ENCODE measurements at regions not wholly inside any gene's neighbourhood (a gene's known extent, or its start where the extent isn't known, plus 50 kb on each side); places are given as distances from the start of the nearest gene placed in this dataset.
A peak's percentile ranks its signal among the peaks of the same experiment; 100 is the strongest.

GRCh38 chr5:33379757-33380156 is 61.0 kb upstream of the TARS1 start:
- peak; percentile 93 for TF ChIP-seq CTCF (conservative IDR thresholded peaks at IDR 0.05)
- no peak overlapping the region for H3K4me3 Mint-ChIP-seq

GRCh38 chr5:33381243-33381642 is 59.5 kb upstream of the TARS1 start:
- H3K4me1 Mint-ChIP-seq: no peaks in the 10 kb centered on the region
- Histone ChIP-seq H3K27me3 (ENCODE audit: control insufficient read depth, insufficient read depth, low read length, poor library complexity, severe bottlenecking) (no peaks in the 10 kb centered on the region), H3K9me3 (ENCODE audit: control insufficient read depth, low read length) (peaks cover 20% of the 10 kb centered on the region), H3K4me1 (ENCODE audit: control insufficient read depth, insufficient read depth, low read length) (no peaks in the 10 kb centered on the region), H3K36me3 (ENCODE audit: control insufficient read depth, insufficient read depth, low read length) (no peaks in the 10 kb centered on the region), H3K27ac (ENCODE audit: low read depth, low read length) (no peak overlapping the region), H3K9ac (ENCODE audit: extremely low read depth, low read length, poor library complexity, severe bottlenecking) (no peak overlapping the region), H3K4me3 (ENCODE audit: low read length) (no peak overlapping the region)
- no peak for DNase-seq
- H3K27ac Mint-ChIP-seq: no peak overlapping the region
- H3K36me3 Mint-ChIP-seq (ENCODE audit: low read depth): no peaks in the 10 kb centered on the region
- WGBS, 2 experiments (ENCODE audit: insufficient coverage in 1 of 2, insufficient read length in 1 of 2): 80 to 92% methylated on average over 1 of the region's 1 CpG
- H3K27me3 Mint-ChIP-seq (ENCODE audit: insufficient read depth): peaks cover 6% of the 10 kb centered on the region
- no peak overlapping the region for H3K4me3 Mint-ChIP-seq
- H3K9me3 Mint-ChIP-seq: peaks cover 32% of the 10 kb centered on the region
- no peak for TF ChIP-seq CTCF (conservative IDR thresholded peaks at IDR 0.05)

More at GRCh38 chr5:33379757-33380156, 61.0 kb upstream of the TARS1 start:
- Histone ChIP-seq H3K27ac (ENCODE audit: low read depth, low read length) (no peak overlapping the region), H3K36me3 (ENCODE audit: control insufficient read depth, insufficient read depth, low read length) (no peaks in the 10 kb centered on the region), H3K9ac (ENCODE audit: extremely low read depth, low read length, poor library complexity, severe bottlenecking) (no peak overlapping the region), H3K27me3 (ENCODE audit: control insufficient read depth, insufficient read depth, low read length, poor library complexity, severe bottlenecking) (no peaks in the 10 kb centered on the region), H3K4me3 (ENCODE audit: low read length) (no peak overlapping the region), H3K4me1 (ENCODE audit: control insufficient read depth, insufficient read depth, low read length) (no peaks in the 10 kb centered on the region), H3K9me3 (ENCODE audit: control insufficient read depth, low read length) (peaks cover 6% of the 10 kb centered on the region)
- WGBS, 2 experiments (ENCODE audit: insufficient coverage in 1 of 2, insufficient read length in 1 of 2): 72 to 89% methylated on average over 9 to 10 of the region's 10 CpGs
- DNase-seq: peak; percentile 68
- Mint-ChIP-seq H3K4me1 (no peaks in the 10 kb centered on the region), H3K9me3 (peaks cover 18% of the 10 kb centered on the region), H3K36me3 (ENCODE audit: low read depth) (no peaks in the 10 kb centered on the region), H3K27ac (no peak overlapping the region), H3K27me3 (ENCODE audit: insufficient read depth) (peaks cover 5% of the 10 kb centered on the region)
